ENCODE measurements at regions not wholly inside any gene's neighbourhood (a gene's known extent, or its start where the extent isn't known, plus 50 kb on each side); places are given as distances from the start of the nearest gene placed in this dataset.

DNA sequence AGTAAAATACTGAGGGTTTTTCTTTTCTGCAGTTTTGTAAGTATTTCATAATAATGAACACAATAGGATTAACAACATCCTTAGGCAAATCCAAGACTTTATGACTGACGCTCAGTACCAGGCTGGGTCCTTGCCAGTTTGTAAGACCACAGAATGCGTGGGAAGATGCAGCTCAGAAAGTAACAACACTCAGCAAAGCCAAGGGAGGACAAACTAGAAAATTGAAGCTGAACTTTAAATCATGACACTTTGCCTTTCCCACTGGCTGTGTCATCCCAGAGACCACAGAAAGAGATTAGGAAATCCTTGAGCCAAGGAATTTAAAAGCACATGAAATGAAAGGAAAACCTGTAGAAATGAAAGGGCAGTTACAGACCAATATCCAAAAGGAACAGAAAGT, 426.3 kb upstream of the CHRM3 start:
- Histone ChIP-seq H3K79me2 (ENCODE audit: control insufficient read depth, insufficient read depth, low read length) (no peaks in the 10 kb centered on the region), H3K9me1 (replicated peaks; ENCODE audit: control insufficient read depth, extremely low read depth, insufficient read depth, low read length) (no peaks in the 10 kb centered on the region), H3K27me3 (ENCODE audit: control insufficient read depth in 2 of 2, insufficient read depth in 2 of 2, low read length in 2 of 2) (no peaks in the 10 kb centered on the region), H3K27ac (ENCODE audit: insufficient read depth, low read depth, low read length) (no peak overlapping the region), H2AFZ (ENCODE audit: low read depth, low read length) (no peak overlapping the region), H3K9me3 (replicated peaks; ENCODE audit: control insufficient read depth, insufficient read depth, low read length) (peaks cover 5% of the 10 kb centered on the region), H3K4me2 (ENCODE audit: insufficient read depth, low read length) (no peak overlapping the region), H4K20me1 (replicated peaks; ENCODE audit: control insufficient read depth, extremely low read depth, insufficient read depth, low read length) (no peaks in the 10 kb centered on the region), H3K4me3 (replicated peaks in 1 of 3; ENCODE audit: insufficient read depth in 1 of 3, low read depth in 1 of 3, low read length in 3 of 3) (no peak overlapping the region), H3K4me1 (ENCODE audit: control insufficient read depth, extremely low read depth, insufficient read depth, low read length) (no peaks in the 10 kb centered on the region), H3K9ac (replicated peaks; ENCODE audit: extremely low read depth, insufficient read depth, low read length) (no peak overlapping the region), H3K36me3 (ENCODE audit: control insufficient read depth in 2 of 2, extremely low read depth in 1 of 2, insufficient read depth in 2 of 2, low read length in 2 of 2) (no peaks in the 10 kb centered on the region)
- dilution Hi-C loops (cut with MboI; ENCODE audit: extremely low pct_ligation_motif_present, low sequenced_read_pairs) (no loop called here), intact Hi-C loops (cut with micrococcal nuclease) (no loop called here)
- FAIRE-seq (no peak), DNase-seq (ENCODE audit: low read depth, low spot score) (no peak)
- no TSS peak for BruUV-seq (replicated peaks)
- ChIA-PET POLR2A (no interaction called here), CTCF (no interaction called here)
- TF ChIP-seq POLR2A (IDR thresholded peaks at IDR 0.05; ENCODE audit: low read depth, low read length) (no peak), FOS (IDR thresholded peaks at IDR 0.05; ENCODE audit: borderline replicate concordance, insufficient read depth, low read length) (no peak), EZH2 (IDR thresholded peaks at IDR 0.05; ENCODE audit: borderline replicate concordance, low read depth, low read length, severe bottlenecking) (no peak)
- TF ChIP-seq, protein P1, sequence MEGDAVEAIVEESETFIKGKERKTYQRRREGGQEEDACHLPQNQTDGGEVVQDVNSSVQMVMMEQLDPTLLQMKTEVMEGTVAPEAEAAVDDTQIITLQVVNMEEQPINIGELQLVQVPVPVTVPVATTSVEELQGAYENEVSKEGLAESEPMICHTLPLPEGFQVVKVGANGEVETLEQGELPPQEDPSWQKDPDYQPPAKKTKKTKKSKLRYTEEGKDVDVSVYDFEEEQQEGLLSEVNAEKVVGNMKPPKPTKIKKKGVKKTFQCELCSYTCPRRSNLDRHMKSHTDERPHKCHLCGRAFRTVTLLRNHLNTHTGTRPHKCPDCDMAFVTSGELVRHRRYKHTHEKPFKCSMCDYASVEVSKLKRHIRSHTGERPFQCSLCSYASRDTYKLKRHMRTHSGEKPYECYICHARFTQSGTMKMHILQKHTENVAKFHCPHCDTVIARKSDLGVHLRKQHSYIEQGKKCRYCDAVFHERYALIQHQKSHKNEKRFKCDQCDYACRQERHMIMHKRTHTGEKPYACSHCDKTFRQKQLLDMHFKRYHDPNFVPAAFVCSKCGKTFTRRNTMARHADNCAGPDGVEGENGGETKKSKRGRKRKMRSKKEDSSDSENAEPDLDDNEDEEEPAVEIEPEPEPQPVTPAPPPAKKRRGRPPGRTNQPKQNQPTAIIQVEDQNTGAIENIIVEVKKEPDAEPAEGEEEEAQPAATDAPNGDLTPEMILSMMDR (IDR thresholded peaks at IDR 0.05; ENCODE audit: extremely low read depth in 1 of 2, insufficient read depth in 1 of 2, low read depth in 1 of 2, low read length in 2 of 2) = no peak
- TF ChIP-seq, protein P2, sequence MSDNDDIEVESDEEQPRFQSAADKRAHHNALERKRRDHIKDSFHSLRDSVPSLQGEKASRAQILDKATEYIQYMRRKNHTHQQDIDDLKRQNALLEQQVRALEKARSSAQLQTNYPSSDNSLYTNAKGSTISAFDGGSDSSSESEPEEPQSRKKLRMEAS (IDR thresholded peaks at IDR 0.05; ENCODE audit: insufficient read depth, insufficient read length) = no peak

DNA sequence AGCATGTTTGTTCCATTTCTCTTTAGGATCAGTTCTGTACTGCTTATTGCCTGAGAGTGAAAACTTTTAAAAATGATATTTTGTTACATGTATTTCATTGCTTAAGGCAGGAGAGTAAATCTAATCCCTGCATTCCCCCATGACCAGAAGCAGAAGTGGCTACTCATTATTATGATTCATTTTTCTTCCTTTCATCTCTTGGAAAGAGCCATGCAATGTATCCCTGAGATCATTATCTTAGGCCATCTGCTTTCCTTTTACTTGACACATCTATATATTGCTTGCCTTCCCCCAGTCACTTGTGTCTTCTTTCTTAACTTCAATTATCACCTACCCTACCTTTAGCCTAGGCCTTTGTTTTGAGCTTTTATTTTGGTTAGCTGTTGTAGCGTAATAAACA, 430.4 kb upstream of the CHRM3 start:
- dilution Hi-C loops (cut with MboI; ENCODE audit: extremely low pct_ligation_motif_present, low sequenced_read_pairs) (no loop called here), intact Hi-C loops (cut with micrococcal nuclease) (no loop called here)
- Histone ChIP-seq H3K27me3 (ENCODE audit: control insufficient read depth in 2 of 2, insufficient read depth in 2 of 2, low read length in 2 of 2) (no peaks in the 10 kb centered on the region), H3K9ac (replicated peaks; ENCODE audit: extremely low read depth, insufficient read depth, low read length) (no peak overlapping the region), H3K79me2 (ENCODE audit: control insufficient read depth, insufficient read depth, low read length) (no peaks in the 10 kb centered on the region), H3K4me3 (replicated peaks in 1 of 3; ENCODE audit: insufficient read depth in 1 of 3, low read depth in 1 of 3, low read length in 3 of 3) (no peak overlapping the region), H3K36me3 (ENCODE audit: control insufficient read depth in 2 of 2, extremely low read depth in 1 of 2, insufficient read depth in 2 of 2, low read length in 2 of 2) (no peaks in the 10 kb centered on the region), H3K4me1 (ENCODE audit: control insufficient read depth, extremely low read depth, insufficient read depth, low read length) (no peaks in the 10 kb centered on the region), H4K20me1 (replicated peaks; ENCODE audit: control insufficient read depth, extremely low read depth, insufficient read depth, low read length) (no peaks in the 10 kb centered on the region), H3K4me2 (ENCODE audit: insufficient read depth, low read length) (no peak overlapping the region), H3K9me3 (replicated peaks; ENCODE audit: control insufficient read depth, insufficient read depth, low read length) (peaks cover 5% of the 10 kb centered on the region), H3K27ac (ENCODE audit: insufficient read depth, low read depth, low read length) (no peak overlapping the region), H2AFZ (ENCODE audit: low read depth, low read length) (no peak overlapping the region), H3K9me1 (replicated peaks; ENCODE audit: control insufficient read depth, extremely low read depth, insufficient read depth, low read length) (no peaks in the 10 kb centered on the region)
- ChIA-PET POLR2A (no interaction called here), CTCF (no interaction called here)
- BruUV-seq (replicated peaks) = no TSS peak
- no peak for FAIRE-seq
- no peak for TF ChIP-seq GATA2 (IDR thresholded peaks at IDR 0.05; ENCODE audit: insufficient read depth, insufficient read length, low read depth, low read length)
- no peak for TF ChIP-seq FOS (IDR thresholded peaks at IDR 0.05; ENCODE audit: borderline replicate concordance, insufficient read depth, low read length)
- no peak for TF ChIP-seq JUN (IDR thresholded peaks at IDR 0.05; ENCODE audit: borderline replicate concordance, insufficient read depth, insufficient read length, low read depth)
- no peak for TF ChIP-seq EZH2 (IDR thresholded peaks at IDR 0.05; ENCODE audit: borderline replicate concordance, low read depth, low read length, severe bottlenecking)
- no peak for TF ChIP-seq POLR2AphosphoS5 (IDR thresholded peaks at IDR 0.05; ENCODE audit: insufficient read depth, low read depth, low read length)
- no peak for TF ChIP-seq POLR2A (IDR thresholded peaks at IDR 0.05; ENCODE audit: low read depth, low read length)
- TF ChIP-seq, protein P1 (IDR thresholded peaks at IDR 0.05; ENCODE audit: extremely low read depth in 1 of 2, insufficient read depth in 1 of 2, low read depth in 1 of 2, low read length in 2 of 2) = no peak
- TF ChIP-seq, protein P2 (IDR thresholded peaks at IDR 0.05; ENCODE audit: insufficient read depth, insufficient read length) = no peak
- TF ChIP-seq MYC (IDR thresholded peaks at IDR 0.05; ENCODE audit: low read depth, low read length) = no peak
- no peak for DNase-seq (ENCODE audit: low read depth, low spot score)

Data from endothelial cell of umbilical vein (primary cell).